ENCODE measurements at regions not wholly inside any gene's neighbourhood (a gene's known extent, or its start where the extent isn't known, plus 50 kb on each side); places are given as distances from the start of the nearest gene placed in this dataset.

DNA sequence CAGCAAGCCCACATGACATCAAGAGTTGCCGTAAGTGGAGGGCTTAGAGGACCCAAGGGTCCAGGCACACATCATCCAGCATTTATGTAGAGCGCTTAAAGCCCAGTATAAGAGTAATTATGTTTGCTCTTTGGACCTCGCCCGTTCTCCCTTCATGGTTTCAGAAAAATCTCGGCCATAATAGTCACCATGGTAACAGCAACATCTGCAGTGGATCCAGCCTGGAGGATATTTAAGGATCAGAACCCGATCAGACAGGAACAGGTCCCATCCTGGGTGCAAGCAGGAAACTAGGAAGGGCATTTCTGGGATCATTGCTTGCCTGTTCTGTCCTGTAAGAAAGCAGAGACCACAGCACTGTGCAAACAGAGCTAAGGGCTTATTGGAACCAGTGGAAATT, 89.9 kb upstream of the KAZN start:
- TF ChIP-seq, protein P1, sequence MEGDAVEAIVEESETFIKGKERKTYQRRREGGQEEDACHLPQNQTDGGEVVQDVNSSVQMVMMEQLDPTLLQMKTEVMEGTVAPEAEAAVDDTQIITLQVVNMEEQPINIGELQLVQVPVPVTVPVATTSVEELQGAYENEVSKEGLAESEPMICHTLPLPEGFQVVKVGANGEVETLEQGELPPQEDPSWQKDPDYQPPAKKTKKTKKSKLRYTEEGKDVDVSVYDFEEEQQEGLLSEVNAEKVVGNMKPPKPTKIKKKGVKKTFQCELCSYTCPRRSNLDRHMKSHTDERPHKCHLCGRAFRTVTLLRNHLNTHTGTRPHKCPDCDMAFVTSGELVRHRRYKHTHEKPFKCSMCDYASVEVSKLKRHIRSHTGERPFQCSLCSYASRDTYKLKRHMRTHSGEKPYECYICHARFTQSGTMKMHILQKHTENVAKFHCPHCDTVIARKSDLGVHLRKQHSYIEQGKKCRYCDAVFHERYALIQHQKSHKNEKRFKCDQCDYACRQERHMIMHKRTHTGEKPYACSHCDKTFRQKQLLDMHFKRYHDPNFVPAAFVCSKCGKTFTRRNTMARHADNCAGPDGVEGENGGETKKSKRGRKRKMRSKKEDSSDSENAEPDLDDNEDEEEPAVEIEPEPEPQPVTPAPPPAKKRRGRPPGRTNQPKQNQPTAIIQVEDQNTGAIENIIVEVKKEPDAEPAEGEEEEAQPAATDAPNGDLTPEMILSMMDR (conservative IDR thresholded peaks at IDR 0.05; ENCODE audit: control insufficient read depth, insufficient read depth, low read depth, low read length): no peak
- DNase-seq (ENCODE audit: low read depth): no peak
- no peak overlapping the region for H3K4me3 ChIP-seq (ENCODE audit: control insufficient read depth, low read depth, low read length)

DNA sequence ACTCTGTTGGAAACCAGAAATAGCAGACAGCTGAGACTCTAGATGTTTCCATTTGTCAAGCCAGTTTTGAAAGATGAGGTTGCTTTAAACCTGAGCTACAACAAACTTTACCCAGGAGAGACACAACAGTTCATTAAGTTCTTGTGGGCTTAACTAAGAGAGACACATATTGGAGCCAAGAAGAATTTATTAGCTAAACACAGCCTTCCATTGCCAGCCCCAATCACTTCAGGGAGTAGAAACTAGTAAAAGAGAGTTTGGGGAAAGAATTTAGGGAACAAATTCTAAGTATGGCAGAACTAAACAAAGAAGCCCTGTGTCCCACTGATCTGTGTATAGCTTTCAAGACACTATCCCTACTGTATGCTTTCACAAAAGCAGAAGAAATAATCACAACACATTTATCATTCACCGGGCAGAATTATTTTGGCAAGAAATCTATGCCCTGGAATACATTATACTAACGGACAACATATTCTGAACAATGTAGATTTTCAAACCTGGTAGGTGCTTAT, 87.3 kb upstream of the KAZN start:
- H3K4me3 ChIP-seq (ENCODE audit: control insufficient read depth, low read depth, low read length): no peak overlapping the region
- TF ChIP-seq, protein P1 (conservative IDR thresholded peaks at IDR 0.05; ENCODE audit: control insufficient read depth, insufficient read depth, low read depth, low read length): no peak

DNA sequence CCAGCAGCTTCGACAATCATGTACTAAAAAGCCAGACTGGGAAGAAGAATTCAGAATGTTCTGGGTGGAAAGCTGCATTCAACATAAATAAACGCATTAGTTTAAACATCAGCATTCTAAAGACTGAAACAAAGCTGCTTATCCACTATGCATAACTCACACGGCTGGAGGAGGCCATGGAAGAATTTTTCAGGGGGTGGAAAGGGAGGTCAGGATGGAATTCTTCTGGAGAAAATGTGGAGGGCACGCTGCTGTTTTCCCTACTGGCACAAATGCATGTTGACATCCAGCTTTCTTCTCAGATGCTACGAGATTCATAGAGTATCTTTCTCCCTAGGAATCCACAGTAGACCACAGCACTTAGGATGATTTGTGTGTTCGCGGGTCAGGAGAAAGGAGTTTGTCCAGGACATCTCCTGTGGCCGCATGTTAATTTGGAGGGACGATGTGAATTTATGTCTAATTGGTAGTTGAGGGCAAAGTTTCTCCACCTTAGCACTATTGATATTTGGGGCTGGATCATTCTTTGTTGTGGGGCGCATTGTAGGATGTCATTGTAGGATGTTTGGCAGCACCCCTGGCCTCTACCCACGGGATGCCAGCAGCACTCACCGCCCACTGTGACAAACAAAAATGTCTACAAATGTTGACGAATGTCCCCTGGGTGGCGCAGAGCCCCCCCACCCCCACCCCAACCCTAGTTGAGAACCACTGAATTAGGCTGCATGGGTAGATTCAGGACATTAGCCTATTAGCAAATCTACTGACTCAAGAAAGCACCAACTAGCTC, 86.5 kb upstream of the KAZN start:
- TF ChIP-seq, protein P1 (conservative IDR thresholded peaks at IDR 0.05; ENCODE audit: control insufficient read depth, insufficient read depth, low read depth, low read length): no peak
- DNase-seq (ENCODE audit: low read depth): no peak
- H3K4me3 ChIP-seq (ENCODE audit: control insufficient read depth, low read depth, low read length): no peak overlapping the region

More for the DNA sequence above, 87.3 kb upstream of the KAZN start:
- no peak for DNase-seq (ENCODE audit: low read depth)

DNA sequence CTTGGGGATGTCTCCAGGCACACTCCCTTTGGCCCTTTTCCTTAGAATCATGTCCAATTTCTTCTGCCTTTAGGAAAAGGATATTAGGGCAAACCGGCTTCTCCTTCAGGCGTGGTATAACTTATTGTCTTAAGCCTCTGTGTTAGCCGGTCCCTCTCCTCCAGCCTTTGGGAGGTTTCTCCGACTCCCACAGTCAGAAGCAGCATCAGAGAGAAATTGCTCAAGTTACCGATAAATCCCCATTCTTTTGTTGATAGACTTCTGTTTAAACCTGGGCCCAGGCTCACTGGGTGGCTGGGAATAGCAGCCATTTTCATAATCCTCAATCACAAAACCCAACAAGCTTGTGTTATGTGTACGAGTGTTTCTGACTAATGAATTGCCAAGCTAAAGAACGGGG, 85.4 kb upstream of the KAZN start:
- TF ChIP-seq, protein P1 (conservative IDR thresholded peaks at IDR 0.05; ENCODE audit: control insufficient read depth, insufficient read depth, low read depth, low read length): no peak

DNA sequence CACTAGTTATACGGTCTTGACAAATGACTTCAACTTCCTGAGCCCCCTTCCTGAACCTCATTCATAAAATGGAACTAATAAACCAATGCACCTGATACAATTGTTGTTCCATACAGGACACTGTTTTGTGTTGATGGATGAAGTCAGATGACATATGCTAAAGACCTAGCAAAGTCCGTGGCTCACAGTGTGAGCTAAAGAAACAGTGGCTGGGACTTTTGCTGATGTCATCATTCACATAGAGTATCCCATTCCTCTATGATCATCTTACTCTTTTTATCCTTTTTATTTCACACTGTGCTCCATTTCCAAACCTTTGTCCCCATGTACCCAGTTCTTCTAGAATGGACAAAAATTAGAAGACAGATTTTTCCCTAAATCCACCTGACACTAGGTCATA, 83.7 kb upstream of the KAZN start:
- no peak for DNase-seq (ENCODE audit: low read depth)
- TF ChIP-seq, protein P1 (conservative IDR thresholded peaks at IDR 0.05; ENCODE audit: control insufficient read depth, insufficient read depth, low read depth, low read length): no peak
- H3K4me3 ChIP-seq (ENCODE audit: control insufficient read depth, low read depth, low read length): no peak overlapping the region

More for the DNA sequence above, 85.4 kb upstream of the KAZN start:
- DNase-seq (ENCODE audit: low read depth): no peak
- no peak overlapping the region for H3K4me3 ChIP-seq (ENCODE audit: control insufficient read depth, low read depth, low read length)

DNA sequence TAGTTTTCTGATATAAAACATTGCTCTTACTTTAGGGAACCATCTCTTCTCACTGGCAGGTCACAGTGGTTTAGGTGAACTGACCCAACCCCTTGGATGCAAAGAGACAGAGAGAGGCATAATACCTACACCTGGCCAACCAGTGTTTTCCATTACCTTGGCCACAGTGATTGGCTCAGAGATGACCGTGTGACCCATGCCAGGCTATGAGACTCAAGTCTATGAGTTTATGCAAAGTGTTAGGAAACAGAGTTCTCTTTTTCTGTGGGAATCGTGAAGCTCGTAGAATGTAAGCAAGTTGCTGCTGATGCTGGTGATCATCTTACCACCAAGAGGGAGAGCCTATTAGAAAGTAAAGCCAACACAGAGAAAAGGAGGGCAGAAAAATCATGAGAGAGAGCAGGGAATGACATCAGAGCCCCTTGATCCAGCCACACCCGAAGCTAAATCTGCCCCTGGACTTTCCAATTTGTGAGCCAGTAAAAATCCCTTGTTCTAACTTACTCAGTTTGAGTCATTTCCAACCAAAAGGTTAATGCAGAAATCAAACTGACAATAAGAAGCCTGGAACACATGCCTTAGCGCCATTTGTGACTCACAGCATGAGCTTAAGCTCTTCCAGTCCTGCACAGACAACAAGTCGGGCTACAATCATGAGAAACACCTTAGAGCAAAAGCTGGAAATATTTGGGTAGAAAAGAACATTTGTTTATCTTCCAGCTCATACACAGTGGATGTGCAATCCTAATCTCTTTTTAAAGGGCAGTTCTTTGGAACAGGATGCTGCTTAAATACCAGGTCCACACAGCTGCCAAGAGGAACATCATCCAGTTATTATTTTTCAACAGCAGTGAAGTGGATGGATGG, 81.3 kb upstream of the KAZN start:
- DNase-seq (ENCODE audit: low read depth): peak; percentile 100
- TF ChIP-seq, protein P1 (conservative IDR thresholded peaks at IDR 0.05; ENCODE audit: control insufficient read depth, insufficient read depth, low read depth, low read length): no peak
- H3K4me3 ChIP-seq (ENCODE audit: control insufficient read depth, low read depth, low read length): no peak overlapping the region
